AG08396 (cell line): ENCODE measurements at regions not wholly inside any gene's neighbourhood (a gene's known extent, or its start where the extent isn't known, plus 50 kb on each side); places are given as distances from the start of the nearest gene placed in this dataset.

ENCODE experiments used
- DNase-seq: peaks from one replicate; pipeline ENCODE4 v3.0.0; 2012; ENCODE audit warnings: low spot score, mixed read lengths

GRCh38 chr10:9762966-9763656 lies 1254.6 kb upstream of the CELF2 start:
- DNase-seq: no peak

GRCh38 chr10:9766762-9767161 lies 1250.9 kb upstream of the CELF2 start:
- DNase-seq: no peak

GRCh38 chr10:9781666-9782065 lies 1236.0 kb upstream of the CELF2 start:
- DNase-seq: no peak

GRCh38 chr10:9786101-9786500 lies 1231.6 kb upstream of the CELF2 start:
- no peak for DNase-seq

GRCh38 chr10:9786576-9786975 lies 1231.1 kb upstream of the CELF2 start:
- DNase-seq: no peak

- DNase-seq: no peak
Measured at GRCh38 chr10:9789996-9790395, 1227.7 kb upstream of the CELF2 start.

- DNase-seq: no peak
Measured at GRCh38 chr10:9792181-9792580, 1225.5 kb upstream of the CELF2 start.

- no peak for DNase-seq
Measured at GRCh38 chr10:9796564-9796963, 1221.1 kb upstream of the CELF2 start.

GRCh38 chr10:9800011-9800410 lies 1217.7 kb upstream of the CELF2 start:
- DNase-seq: no peak

GRCh38 chr10:9800571-9800970 lies 1217.1 kb upstream of the CELF2 start:
- DNase-seq: no peak

- DNase-seq: no peak
Measured at GRCh38 chr10:9807846-9808245, 1209.8 kb upstream of the CELF2 start.

- no peak for DNase-seq
Measured at GRCh38 chr10:9811601-9812000, 1206.1 kb upstream of the CELF2 start.

GRCh38 chr10:9814285-9814864 lies 1203.3 kb upstream of the CELF2 start:
- no peak for DNase-seq

GRCh38 chr10:9819756-9820494 lies 1197.7 kb upstream of the CELF2 start:
- DNase-seq: no peak

- no peak for DNase-seq
Measured at GRCh38 chr10:9823268-9823930, 1194.3 kb upstream of the CELF2 start.

- no peak for DNase-seq
Measured at GRCh38 chr10:9824631-9825071, 1193.0 kb upstream of the CELF2 start.

- DNase-seq: no peak
Measured at GRCh38 chr10:9825491-9826018, 1192.1 kb upstream of the CELF2 start.

- DNase-seq: no peak
Measured at GRCh38 chr10:9828110-9828509, 1189.6 kb upstream of the CELF2 start.

GRCh38 chr10:9833942-9834341 lies 1183.7 kb upstream of the CELF2 start:
- DNase-seq: no peak

- no peak for DNase-seq
Measured at GRCh38 chr10:9834434-9834833, 1183.2 kb upstream of the CELF2 start.

GRCh38 chr10:9845075-9845474 lies 1172.6 kb upstream of the CELF2 start:
- no peak for DNase-seq

GRCh38 chr10:9848278-9848677 lies 1169.4 kb upstream of the CELF2 start:
- no peak for DNase-seq

- DNase-seq: no peak
Measured at GRCh38 chr10:9848981-9849380, 1168.7 kb upstream of the CELF2 start.
